GM08714 (cell line): ENCODE measurements at regions not wholly inside any gene's neighbourhood (a gene's known extent, or its start where the extent isn't known, plus 50 kb on each side); places are given as distances from the start of the nearest gene placed in this dataset.
A peak's percentile ranks its signal among the peaks of the same experiment; 100 is the strongest.

Experiments used
- H3K4me3 ChIP-seq: fragments of 200-500 bp; sonication (Bioruptor generic); 2 replicates; pipeline ENCODE4 v1.5.1; 2014; ENCODE audit warnings: mild to moderate bottlenecking, low read length, inconsistent platforms
- ZNF274 ChIP-seq: IDR thresholded peaks from 2 replicates; pipeline ENCODE4 v1.6.1; 2012; ENCODE audit warnings: mild to moderate bottlenecking, low read depth, low read length

DNA sequence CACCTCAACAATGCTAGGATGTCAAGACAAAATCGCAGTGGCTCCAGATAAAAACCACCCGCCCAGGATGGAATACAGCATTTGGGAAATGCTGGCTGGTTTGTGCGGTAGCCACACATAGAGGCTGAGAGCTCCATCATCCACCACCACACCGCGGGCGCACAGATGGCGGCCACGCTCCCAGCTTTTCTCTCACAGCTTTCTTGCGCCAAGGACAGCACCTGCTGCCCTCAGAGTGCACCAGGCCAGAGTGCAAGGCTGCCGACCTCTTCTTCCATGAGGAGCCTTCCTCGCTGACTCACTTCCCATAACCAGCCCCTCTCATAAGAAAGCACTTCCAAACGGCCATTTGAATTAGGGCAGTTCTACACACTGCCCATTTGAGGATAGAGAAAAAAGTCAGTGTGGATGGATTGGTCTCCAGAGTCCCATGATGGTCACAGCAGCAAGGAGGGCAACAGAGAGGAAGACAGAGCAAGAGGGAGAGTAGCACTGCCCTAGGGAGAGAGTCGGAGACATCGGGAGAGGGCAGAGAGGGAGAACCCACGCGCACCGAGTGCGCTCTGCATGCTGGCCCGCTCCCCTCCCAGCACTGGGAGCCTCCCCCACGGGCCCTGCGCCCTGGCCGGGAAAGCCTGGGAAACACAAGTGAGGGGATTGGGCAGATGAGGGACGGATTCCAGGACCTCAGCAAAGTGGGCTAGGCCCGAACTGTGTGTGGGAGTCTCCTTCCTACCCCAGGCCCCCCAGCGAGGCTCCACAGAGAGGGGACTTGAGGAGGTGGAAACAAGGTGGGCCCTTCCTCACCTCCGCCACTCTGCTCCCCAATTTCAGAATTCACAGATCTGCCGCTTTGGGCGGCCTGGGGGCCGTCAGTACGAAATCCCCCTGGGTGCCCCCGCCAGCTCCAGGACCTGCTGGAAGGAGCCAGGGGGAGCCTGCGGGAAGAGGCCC is 156.9 kb downstream of the USP12 start:
- no peak overlapping the region for H3K4me3 ChIP-seq

GRCh38 chr13:27012482-27013197 is 159.0 kb downstream of the USP12 start:
- no peak for TF ChIP-seq ZNF274
- no peak overlapping the region for H3K4me3 ChIP-seq

More for the DNA sequence above, 156.9 kb downstream of the USP12 start:
- TF ChIP-seq ZNF274: no peak

DNA sequence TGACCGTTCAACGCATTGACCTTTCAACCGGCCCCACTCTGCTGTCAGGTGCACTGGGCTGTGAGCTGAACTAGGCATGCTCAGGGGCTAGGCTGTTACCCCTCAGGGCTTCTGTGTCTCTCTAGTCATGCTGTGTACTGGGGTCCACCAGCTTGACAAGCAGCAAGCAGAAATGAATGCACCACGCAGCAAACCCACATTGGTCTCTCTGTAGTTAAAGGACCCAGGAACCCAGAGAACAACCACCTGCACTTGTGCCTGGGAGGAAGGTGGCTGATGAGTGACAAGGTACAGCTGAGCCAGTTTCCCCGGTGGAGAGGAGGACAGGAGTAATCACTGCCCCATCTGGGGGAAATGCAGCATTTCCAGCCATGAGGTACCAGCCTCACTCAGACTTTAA is 159.9 kb downstream of the USP12 start:
- no peak overlapping the region for H3K4me3 ChIP-seq
- no peak for TF ChIP-seq ZNF274

- H3K4me3 ChIP-seq: no peak overlapping the region
- no peak for TF ChIP-seq ZNF274
These were observed 162.9 kb downstream of the USP12 start for GRCh38 chr13:27008733-27009132.

GRCh38 chr13:27007166-27007565 is 164.4 kb downstream of the USP12 start:
- H3K4me3 ChIP-seq: no peak overlapping the region
- TF ChIP-seq ZNF274: no peak

DNA sequence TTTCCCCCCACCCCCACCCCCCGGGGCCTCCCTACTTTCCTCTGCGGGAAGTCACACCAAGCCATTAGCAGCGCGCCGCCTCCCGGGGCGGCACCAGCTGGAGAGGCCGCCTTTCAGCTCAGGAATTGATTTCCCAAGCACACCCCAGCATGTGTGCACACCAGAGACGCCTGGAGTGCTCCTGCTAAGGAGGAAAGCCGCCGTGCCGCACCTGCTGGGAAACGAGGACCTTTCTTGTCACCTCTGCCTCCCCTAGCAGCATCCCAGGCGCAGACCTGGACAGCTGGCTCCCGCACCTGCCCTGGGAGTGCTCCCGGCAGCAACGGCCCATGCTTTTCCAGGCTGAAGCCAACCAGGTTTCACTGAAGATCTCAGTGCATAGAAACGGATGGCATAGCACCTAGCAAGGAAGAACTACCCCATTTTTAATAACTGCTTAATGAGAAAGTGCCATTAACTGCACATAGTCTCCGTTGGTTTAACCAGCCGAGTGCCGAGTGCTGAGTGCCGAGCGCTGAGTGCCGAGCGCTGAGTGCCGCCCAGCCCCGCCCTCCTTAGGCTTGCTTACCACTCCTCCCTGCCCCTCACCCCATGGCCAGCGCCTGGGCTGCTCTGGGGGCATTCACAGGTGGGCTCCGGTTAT is 165.0 kb downstream of the USP12 start:
- peak overlapping the region; percentile 12; the same call in 1 of the 2 replicates for H3K4me3 ChIP-seq
- TF ChIP-seq ZNF274: no peak

DNA sequence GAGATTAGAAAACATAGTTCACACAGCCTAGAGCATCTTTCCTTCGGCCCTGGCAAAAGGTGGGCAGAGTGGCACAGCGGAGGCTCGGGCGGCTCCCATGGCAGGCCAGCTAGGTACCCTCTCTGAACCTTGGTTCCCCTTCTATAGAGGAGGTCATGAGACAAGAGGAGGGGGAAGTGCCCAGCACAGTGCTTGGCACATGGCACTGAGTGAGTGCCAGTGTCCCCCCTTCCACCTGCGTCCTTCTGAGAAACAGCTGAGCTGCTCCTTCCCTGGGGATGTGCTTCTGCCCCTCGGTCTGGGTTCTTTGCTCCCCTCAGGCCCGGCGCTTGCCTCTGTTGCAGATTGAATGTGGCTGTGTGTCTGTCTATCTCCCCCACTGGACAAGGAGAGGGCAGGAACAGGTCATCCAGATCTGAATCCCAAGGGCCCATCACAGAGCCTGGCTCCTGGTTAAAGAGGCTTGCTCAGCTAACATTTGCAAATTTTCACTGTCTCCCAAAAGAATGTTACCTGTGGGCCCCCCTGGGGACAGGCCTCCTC is 165.6 kb downstream of the USP12 start:
- H3K4me3 ChIP-seq: no peak overlapping the region

DNA sequence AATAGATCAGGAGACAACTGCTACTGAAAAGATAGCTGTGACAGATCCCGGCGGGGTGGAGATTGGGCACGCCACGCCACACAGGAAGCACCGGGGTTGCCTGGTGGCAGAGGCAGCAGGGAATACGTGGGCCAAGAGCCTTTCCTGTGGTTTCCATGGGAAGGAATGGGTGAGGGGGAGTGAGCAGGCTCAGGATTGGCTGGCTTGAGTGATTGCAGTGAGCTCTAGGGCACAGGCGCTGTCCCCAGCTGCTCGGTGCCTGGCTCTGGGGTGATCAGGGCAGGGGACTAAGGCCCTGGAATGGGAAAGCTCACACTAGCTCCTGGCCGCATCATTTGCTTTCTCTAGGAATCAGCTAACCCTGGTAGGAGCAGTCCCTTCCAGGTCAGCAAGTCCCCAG is 166.1 kb downstream of the USP12 start:
- H3K4me3 ChIP-seq: no peak overlapping the region
- no peak for TF ChIP-seq ZNF274

More for the DNA sequence above, 165.6 kb downstream of the USP12 start:
- TF ChIP-seq ZNF274: no peak

DNA sequence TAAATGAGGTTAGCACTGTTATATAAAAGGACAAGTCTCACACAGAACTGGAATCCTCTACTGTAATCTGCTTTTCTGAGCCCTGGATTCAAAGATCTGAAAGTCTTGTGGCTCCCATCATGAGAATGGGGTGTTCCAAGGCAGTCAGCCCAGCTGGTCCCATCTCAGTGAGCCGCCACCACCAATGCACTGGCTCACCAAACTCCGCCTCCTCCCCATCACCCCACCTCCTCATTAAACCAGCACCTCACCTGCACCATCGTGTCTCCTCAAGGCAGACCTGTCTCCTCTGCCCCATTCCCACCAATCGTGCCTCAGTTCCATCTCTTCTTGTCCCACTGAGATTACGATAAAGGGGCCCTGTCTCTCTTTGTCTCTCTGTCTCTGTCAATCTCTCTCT is 166.7 kb downstream of the USP12 start:
- TF ChIP-seq ZNF274: no peak

GRCh38 chr13:27004326-27004725 is 167.3 kb downstream of the USP12 start:
- no peak for TF ChIP-seq ZNF274
- no peak overlapping the region for H3K4me3 ChIP-seq

More for the DNA sequence above, 166.7 kb downstream of the USP12 start:
- no peak overlapping the region for H3K4me3 ChIP-seq

GRCh38 chr13:27001705-27002104 is 169.9 kb downstream of the USP12 start:
- H3K4me3 ChIP-seq: no peak overlapping the region
- no peak for TF ChIP-seq ZNF274

- TF ChIP-seq ZNF274: no peak
- H3K4me3 ChIP-seq: no peak overlapping the region
These were observed 170.9 kb downstream of the USP12 start for GRCh38 chr13:27000686-27001085.

GRCh38 chr13:26999499-26999898 is 172.1 kb downstream of the USP12 start:
- H3K4me3 ChIP-seq: no peak overlapping the region
- no peak for TF ChIP-seq ZNF274

GRCh38 chr13:26998292-26998691 is 173.3 kb downstream of the USP12 start:
- H3K4me3 ChIP-seq: no peak overlapping the region
- TF ChIP-seq ZNF274: no peak
